ENCODE measurements at regions not wholly inside any gene's neighbourhood (a gene's known extent, or its start where the extent isn't known, plus 50 kb on each side); places are given as distances from the start of the nearest gene placed in this dataset.

- TF ChIP-seq POLR2A (IDR thresholded peaks at IDR 0.05; ENCODE audit: low read depth, low read length), result no peak
- no peak for DNase-seq (ENCODE audit: insufficient read length, low spot score)
- FAIRE-seq, result no peak
These were observed 55.1 kb upstream of the PAGE4 start for GRCh38 chrX:49773993-49774392.

DNA sequence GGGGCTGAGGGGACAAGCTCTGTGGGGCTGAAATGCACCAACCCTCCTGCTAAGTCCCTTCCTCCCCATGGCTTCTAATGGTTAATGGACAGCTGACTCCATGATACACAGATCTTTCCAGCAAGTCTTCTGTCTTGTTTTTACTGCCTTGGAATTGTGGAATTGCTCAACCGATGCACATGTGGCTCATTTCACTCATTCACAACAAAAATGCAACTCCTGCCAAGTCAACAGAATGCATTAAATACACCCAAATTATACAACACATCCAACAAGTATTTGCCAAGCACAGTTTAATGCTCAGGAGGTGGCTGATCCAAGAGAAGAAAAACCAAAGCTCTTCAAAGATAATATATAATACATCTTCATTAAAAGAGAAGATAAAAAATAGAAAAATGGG, 61.9 kb upstream of the PAGE4 start:
- no peak for DNase-seq (ENCODE audit: insufficient read length, low spot score)
- TF ChIP-seq POLR2A (IDR thresholded peaks at IDR 0.05; ENCODE audit: low read depth, low read length), result no peak
- no peak for FAIRE-seq

DNA sequence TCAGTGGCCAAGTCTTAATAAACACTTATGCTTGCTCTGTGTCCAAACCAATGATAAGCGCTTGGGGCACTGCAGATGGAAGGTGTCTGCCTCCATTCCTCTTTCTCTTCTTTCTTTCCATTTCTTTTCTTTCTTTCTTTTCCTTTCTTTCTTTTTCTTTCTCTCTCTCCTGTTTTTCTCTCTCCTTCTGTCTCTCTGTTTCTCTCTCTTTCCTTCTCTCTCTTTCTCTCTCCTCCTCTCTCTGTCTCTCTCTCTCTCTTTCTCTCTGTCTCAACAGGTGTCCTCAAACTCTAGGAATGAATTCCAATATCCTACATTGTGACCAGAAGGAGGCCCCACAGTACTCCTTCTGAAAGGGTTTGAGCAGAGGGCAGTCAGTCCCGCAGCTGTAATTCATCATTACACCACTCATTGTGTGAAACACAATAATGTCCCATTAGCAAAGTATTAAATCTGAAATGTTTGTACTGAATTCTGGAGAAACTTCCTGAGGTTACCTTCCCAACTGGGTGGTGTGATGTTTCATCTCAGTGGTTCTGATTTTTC, 66.5 kb upstream of the PAGE1 start:
- TF ChIP-seq POLR2A (IDR thresholded peaks at IDR 0.05; ENCODE audit: low read depth, low read length), result no peak
- FAIRE-seq (no peak), DNase-seq (ENCODE audit: insufficient read length, low spot score) (no peak)

- DNase-seq (ENCODE audit: insufficient read length, low spot score), result no peak
- no peak for TF ChIP-seq POLR2A (IDR thresholded peaks at IDR 0.05; ENCODE audit: low read depth, low read length)
- no peak for FAIRE-seq
These were observed 65.7 kb upstream of the PAGE1 start for GRCh38 chrX:49761481-49761880.

DNA sequence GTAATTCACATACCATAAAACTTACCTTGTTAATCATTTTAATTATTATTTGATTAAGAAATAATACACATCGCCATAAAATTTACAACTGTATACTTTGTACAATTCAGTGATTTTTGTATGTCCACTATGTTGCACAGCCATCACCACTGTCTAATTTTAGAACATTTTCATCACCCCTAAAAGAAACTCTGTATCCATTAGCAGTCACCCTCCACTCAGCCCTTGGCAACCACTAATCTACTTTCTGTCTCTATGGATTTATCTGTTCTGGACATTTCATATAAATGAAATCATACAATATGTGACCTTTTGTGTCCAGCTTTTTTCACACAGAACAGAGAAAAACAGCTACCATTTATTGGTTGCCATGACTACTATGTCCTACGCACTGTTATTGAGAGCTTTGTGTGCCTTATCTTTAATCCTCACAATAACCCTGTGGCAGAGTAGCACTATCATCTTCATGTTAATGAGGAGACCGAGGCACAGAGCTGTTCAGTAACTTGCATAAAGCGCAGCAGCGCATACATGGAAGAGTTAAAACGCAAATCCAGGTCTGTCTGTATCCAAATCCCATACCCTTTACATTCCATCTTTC, 64.6 kb upstream of the PAGE1 start:
- TF ChIP-seq POLR2A (IDR thresholded peaks at IDR 0.05; ENCODE audit: low read depth, low read length), result no peak

GRCh38 chrX:49756692-49757091, 60.9 kb upstream of the PAGE1 start:
- TF ChIP-seq POLR2A (IDR thresholded peaks at IDR 0.05; ENCODE audit: low read depth, low read length), result no peak
- FAIRE-seq, result no peak
- DNase-seq (ENCODE audit: insufficient read length, low spot score), result no peak

More for the DNA sequence above, 64.6 kb upstream of the PAGE1 start:
- no peak for DNase-seq (ENCODE audit: insufficient read length, low spot score)
- FAIRE-seq, result no peak

GRCh38 chrX:49754233-49754857, 58.6 kb upstream of the PAGE1 start:
- no peak for TF ChIP-seq POLR2A (IDR thresholded peaks at IDR 0.05; ENCODE audit: low read depth, low read length)
- DNase-seq (ENCODE audit: insufficient read length, low spot score) (peak; percentile 0), FAIRE-seq (no peak)

GRCh38 chrX:49753691-49754090, 57.9 kb upstream of the PAGE1 start:
- DNase-seq (ENCODE audit: insufficient read length, low spot score), result no peak
- no peak for TF ChIP-seq POLR2A (IDR thresholded peaks at IDR 0.05; ENCODE audit: low read depth, low read length)
- no peak for FAIRE-seq

GRCh38 chrX:49748211-49748956, 52.6 kb upstream of the PAGE1 start:
- TF ChIP-seq POLR2A (IDR thresholded peaks at IDR 0.05; ENCODE audit: low read depth, low read length), result no peak
- DNase-seq (ENCODE audit: insufficient read length, low spot score) (no peak), FAIRE-seq (no peak)

DNA sequence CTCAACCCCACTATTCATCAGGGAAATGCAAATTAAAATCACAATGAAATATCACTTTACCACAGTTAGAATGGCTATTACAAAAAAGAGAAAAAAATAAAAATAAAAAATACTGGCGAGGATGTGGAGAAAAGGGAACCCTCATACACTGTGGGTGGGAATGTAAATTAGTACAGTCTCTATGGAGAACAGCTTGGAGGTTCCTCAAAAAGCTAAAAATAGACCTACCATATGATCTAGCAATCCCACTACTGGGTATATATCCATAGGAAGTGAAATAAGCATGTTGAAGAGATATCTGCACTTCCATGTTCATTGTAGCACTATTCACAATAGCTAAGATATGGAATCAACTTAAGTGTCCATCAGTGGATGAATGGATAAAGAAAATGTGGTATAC, 50.5 kb upstream of the PAGE1 start:
- DNase-seq (ENCODE audit: insufficient read length, low spot score) (no peak), FAIRE-seq (no peak)
- TF ChIP-seq POLR2A (IDR thresholded peaks at IDR 0.05; ENCODE audit: low read depth, low read length), result no peak

Data from H54 (cell line).